ENCODE measurements at regions not wholly inside any gene's neighbourhood (a gene's known extent, or its start where the extent isn't known, plus 50 kb on each side); places are given as distances from the start of the nearest gene placed in this dataset.
"Not testable (repeated sequence)": the region's sequence is repeated elsewhere in the genome, so short reads cannot be mapped to it uniquely, and the experiment has no call there.

DNA sequence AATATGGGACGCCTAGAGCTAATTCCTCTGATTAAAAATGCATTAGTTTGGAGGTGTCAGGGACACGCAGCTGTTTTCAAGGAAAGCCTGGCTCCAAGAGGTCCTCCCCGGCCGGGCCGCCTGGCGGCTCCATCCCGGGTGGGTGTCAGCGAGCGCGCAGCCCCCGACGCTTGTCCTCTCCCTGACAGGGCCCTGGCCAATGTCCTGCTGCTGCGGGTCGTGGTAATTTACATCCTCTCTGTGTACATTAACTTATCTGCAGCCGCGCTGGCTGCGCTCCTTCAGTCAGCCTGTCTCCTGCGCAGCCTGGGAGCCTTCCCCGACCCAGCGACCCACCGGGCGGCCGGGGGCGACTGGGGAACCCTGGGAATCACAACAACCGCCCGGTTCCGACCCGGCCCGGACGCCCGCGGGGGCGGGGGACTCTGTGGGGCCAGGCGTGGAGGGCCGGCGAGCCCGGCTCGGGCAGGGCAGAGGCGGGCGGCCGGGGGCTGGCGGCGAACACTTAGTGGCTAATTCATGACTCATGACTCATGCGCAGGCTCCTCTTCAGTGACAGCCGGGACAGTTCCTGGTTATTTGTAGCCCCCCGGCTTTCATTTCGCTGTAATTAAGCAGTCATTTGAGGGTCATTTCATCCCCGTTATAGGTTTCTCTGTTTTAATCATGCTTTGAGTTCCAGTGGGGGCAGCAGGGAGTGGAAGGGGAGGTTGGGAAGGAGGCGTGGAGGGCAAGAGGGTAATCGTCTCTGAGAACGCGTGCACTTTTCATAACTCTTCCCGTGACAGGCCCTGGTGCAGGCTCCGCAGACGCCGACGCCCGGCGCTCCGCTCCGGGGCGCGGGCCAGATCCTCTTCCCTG, 141.9 kb upstream of the CTAGE1 start:
- DNase-seq (ENCODE audit: low spot score in 2 of 2) (peak in 1 of 2 donors; percentile 60), FAIRE-seq (no peak)

GRCh38 chr18:22560275-22560610, 142.5 kb upstream of the CTAGE1 start:
- DNase-seq (ENCODE audit: low spot score in 2 of 2) (no peak), FAIRE-seq (no peak)

DNA sequence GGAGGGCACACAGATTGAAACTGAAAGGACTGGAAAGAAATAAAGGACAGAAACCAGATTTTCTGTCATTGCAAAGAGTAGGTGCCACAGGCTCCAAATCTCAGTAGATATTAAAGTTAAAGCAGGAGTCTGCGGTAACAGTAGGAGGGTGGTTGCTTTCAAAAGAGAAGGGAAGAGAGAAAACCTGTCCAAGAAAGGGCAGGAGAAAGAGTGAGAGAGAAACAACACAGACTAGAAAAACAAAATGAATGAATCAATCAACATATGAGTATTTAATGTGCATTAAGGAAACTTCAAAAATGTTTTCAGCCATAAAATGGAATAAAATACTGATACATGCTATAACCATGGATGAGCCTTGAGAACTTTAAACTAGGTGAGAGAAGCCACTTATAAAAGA, 143.1 kb upstream of the CTAGE1 start:
- no peak for FAIRE-seq
- no peak for DNase-seq (ENCODE audit: low spot score in 2 of 2)

DNA sequence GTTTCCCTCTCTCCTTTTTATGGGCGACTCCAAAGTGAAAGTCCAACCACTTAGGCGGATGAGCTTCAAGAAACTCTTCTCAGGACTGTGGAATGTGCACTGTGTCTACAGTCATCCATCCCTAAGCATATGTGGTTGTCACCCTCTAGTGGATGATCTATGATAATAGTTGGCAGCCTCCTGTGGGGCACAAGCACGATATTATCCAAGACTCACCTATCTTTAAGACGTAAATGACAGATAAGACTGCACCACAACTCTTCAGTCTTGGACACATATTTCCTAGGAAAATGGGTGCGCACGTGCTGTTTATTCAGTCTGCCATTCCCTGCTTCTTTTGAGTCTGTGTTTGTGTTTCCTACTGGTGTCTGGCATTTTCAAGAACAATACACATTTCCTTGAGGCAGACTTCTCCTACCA, 145.5 kb upstream of the CTAGE1 start:
- FAIRE-seq, result no peak
- peak; percentile 51 to 64 for DNase-seq (ENCODE audit: low spot score in 2 of 2)

GRCh38 chr18:22564036-22564435, 146.3 kb upstream of the CTAGE1 start:
- FAIRE-seq (no peak), DNase-seq (ENCODE audit: low spot score in 2 of 2) (no peak)

GRCh38 chr18:22566703-22567420, 149.1 kb upstream of the CTAGE1 start:
- DNase-seq (ENCODE audit: low spot score in 2 of 2) (no peak), FAIRE-seq (no peak)

DNA sequence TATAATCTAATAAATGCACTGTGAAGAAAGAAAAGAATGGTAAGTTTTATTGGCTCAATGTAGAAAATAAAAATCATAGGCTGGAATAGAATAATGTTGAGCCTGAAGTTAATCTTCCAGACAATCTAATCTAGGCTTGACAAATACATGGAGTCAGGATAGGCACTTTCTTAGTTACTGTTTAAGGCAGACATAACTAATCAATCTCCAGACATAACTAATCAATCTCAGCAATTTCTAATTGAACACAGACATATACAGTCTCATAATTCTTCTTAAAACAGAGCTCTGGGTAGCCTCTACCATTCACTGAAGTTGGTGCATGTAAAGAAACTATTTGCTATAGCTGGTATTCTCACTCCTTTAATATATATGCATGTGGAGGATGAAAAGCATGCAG, 150.1 kb upstream of the CTAGE1 start:
- DNase-seq (ENCODE audit: low spot score in 2 of 2) (no peak), FAIRE-seq (no peak)

GRCh38 chr18:22570492-22570891, 152.8 kb upstream of the CTAGE1 start:
- DNase-seq (ENCODE audit: low spot score in 2 of 2) (no peak), FAIRE-seq (no peak)

GRCh38 chr18:22572341-22572740, 154.6 kb upstream of the CTAGE1 start:
- FAIRE-seq (no peak), DNase-seq (ENCODE audit: low spot score in 2 of 2) (no peak)

DNA sequence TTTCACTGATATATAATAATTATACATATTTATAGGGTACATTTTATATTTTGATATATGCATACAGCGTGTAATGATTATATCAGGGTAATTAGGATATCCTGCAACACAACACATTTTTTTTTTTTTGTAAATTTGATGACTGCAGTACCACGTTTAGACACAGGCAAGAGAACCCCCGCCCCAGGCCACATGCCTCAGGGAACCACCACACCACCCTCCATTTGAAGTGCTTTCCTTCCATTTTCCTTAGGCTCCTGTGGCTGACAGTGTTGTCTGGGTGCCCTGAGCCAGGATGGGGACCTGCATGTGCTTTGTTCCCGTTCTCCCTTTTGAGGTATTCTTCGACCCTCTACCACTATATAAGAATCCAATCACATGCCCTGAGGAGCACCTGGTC, 161.6 kb upstream of the CTAGE1 start:
- FAIRE-seq, result no peak
- DNase-seq (ENCODE audit: low spot score in 2 of 2), result no peak

- no peak for FAIRE-seq
These were observed 167.6 kb upstream of the CTAGE1 start for GRCh38 chr18:22585333-22585732.

GRCh38 chr18:22585821-22586220, 168.1 kb upstream of the CTAGE1 start:
- no peak for DNase-seq (ENCODE audit: low spot score in 2 of 2)
- FAIRE-seq, result no peak

More at GRCh38 chr18:22585333-22585732, 167.6 kb upstream of the CTAGE1 start:
- DNase-seq (ENCODE audit: low spot score in 2 of 2), result no peak

DNA sequence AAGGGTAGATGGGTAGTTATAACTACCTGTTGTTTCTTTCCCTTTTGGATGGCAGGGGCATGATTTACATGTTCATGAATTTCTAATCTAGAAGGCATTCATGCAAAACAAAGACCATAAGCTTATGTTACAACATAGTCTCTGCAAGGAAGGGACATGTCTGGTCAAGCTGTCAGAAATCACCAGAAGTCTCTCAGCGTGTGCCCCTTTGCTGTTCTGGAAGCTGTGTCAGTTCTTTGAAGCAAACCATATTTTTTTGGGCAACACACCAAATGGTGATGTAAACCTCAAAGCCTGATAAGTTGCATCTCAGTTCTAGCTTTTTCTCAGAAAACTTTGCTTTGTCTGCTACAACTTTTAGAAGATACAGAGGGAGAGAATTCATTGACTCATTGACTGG, 173.5 kb upstream of the CTAGE1 start:
- FAIRE-seq, result no peak
- no peak for DNase-seq (ENCODE audit: low spot score in 2 of 2)

DNA sequence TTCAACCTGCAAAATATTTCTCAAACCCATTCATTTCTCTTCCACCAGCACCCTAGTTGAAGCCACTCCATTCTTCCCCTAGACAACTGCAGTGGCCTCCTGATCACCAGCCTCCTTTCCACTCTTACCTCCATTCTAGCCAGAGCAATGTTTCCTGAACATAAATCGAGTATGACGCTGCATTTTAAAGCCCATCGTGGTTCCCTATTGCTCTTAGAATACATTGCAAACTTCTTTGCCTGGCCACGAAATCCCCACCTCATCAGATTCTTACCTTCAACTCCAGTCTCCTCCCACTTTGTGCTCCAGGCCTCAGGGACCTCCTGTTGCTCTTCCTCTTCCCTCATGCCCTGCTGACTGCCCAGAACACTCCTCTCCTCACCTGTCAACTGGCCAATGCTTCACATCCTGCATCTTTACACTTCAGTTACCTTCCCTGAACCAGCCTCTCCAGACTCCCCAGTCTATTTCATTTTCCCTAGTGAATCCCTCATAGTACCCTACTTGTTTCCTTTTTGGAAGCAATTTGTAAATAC, 176.5 kb upstream of the CTAGE1 start:
- FAIRE-seq, result no peak
- no peak for DNase-seq (ENCODE audit: low spot score in 2 of 2)

GRCh38 chr18:22601481-22601880, 183.8 kb upstream of the CTAGE1 start:
- FAIRE-seq (no peak), DNase-seq (ENCODE audit: low spot score in 2 of 2) (no peak)

- FAIRE-seq; DNase-seq (ENCODE audit: low spot score in 2 of 2): not testable (repeated sequence)
These were observed 184.7 kb upstream of the CTAGE1 start for GRCh38 chr18:22602456-22602855.

GRCh38 chr18:22603902-22604301, 186.2 kb upstream of the CTAGE1 start:
- DNase-seq (ENCODE audit: low spot score in 2 of 2) (no peak), FAIRE-seq (no peak)

- no peak for DNase-seq (ENCODE audit: low spot score in 2 of 2)
- FAIRE-seq, result no peak
These were observed 186.8 kb upstream of the CTAGE1 start for GRCh38 chr18:22604390-22604985.

- FAIRE-seq (no peak), DNase-seq (ENCODE audit: low spot score in 2 of 2) (no peak)
These were observed 187.3 kb upstream of the CTAGE1 start for GRCh38 chr18:22604986-22605421.

DNA sequence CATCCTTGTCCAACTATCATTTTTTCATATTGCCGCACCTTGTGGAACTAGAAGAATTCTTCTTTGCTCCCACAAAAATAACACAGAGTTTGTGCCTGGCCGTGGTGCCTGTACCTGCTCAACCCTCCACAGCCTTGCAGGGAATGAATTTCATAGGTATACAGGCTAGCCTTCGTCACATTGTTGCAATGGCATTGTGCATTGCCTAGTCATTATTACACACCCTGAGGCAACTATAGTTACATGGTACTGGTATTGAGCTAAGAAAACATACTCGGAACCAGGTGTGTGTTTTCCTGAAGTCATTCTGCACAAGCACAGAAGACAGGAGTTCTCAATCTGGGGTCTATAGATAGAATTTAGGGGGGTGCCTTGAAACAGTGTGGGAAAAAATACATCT, 188.0 kb upstream of the CTAGE1 start:
- no peak for DNase-seq (ENCODE audit: low spot score in 2 of 2)
- no peak for FAIRE-seq

Measured in frontal cortex (tissue), 3 donors.